ENCODE measurements at regions not wholly inside any gene's neighbourhood (a gene's known extent, or its start where the extent isn't known, plus 50 kb on each side); places are given as distances from the start of the nearest gene placed in this dataset.

DNA sequence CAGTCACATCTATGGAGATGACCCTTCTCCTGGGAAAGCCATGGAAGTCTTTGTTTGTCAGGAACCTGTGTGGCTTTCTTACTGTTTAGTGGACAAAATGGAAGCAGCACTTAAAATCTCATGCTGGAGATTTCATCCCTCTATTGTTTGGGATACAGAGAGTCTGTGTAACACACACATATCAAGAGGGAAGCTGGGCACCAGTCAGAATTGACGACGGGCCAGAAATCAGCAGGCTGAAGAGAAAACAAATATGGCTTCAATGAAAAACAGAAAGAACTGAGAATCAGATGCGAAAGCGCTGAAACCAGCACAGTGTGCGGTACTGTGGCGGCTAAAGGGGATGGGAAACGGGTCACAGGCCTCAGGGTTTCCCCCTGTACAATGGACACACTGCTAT, 72.2 kb upstream of the WASF3 start:
- DNase-seq: no peak
- no peaks in the 10 kb centered on the region for H3K9me3 ChIP-seq (ENCODE audit: control insufficient read depth, low read depth, low read length)
- H3K14ac ChIP-seq (ENCODE audit: insufficient read depth, low read length): no peak overlapping the region
- H3K18ac ChIP-seq (ENCODE audit: insufficient read length, low read depth, low read length): no peak overlapping the region
- no peak overlapping the region for H3K4ac ChIP-seq (ENCODE audit: low read depth, low read length)
- H3K23ac ChIP-seq (ENCODE audit: insufficient read length, low read depth, low read length): no peak overlapping the region
- H4K20me1 ChIP-seq (ENCODE audit: control insufficient read depth, insufficient read depth, insufficient read length): no peaks in the 10 kb centered on the region
- WGBS (ENCODE audit: extremely low coverage, insufficient read length, low lambda C conversion rate): no CpG with 5 or more reads among the region's 7 CpGs
- no peak overlapping the region for H2AFZ ChIP-seq (ENCODE audit: low read length)
- no peak overlapping the region for H3K27ac ChIP-seq (ENCODE audit: insufficient read length, low read depth, low read length)
- TF ChIP-seq CTCF (conservative IDR thresholded peaks at IDR 0.05): no peak
- Mint-ChIP-seq H3K4me1 (peaks cover 7 to 9% of the 10 kb centered on the region in 2 experiments; a peak in 3 of 4 replicates), H3K9me3 (no peaks in the 10 kb centered on the region), H3K36me3 (ENCODE audit: insufficient read depth in 1 of 3, low read depth in 3 of 3) (no peaks in the 10 kb centered on the region), H3K27me3 (ENCODE audit: low read depth) (peaks cover 2% of the 10 kb centered on the region; the same call in 1 of the 2 replicates), H3K27ac (no peak overlapping the region), H3K4me3 (no peak overlapping the region)
- H2BK5ac ChIP-seq (ENCODE audit: insufficient read length, low read length): no peak overlapping the region
- no peak overlapping the region for H2BK120ac ChIP-seq (ENCODE audit: low read depth, low read length, poor library complexity, severe bottlenecking)
- H3K27me3 ChIP-seq (ENCODE audit: insufficient read depth, low read length): no peaks in the 10 kb centered on the region
- H2BK20ac ChIP-seq (ENCODE audit: low read depth, low read length, poor library complexity, severe bottlenecking): no peak overlapping the region
- no peaks in the 10 kb centered on the region for H3K4me1 ChIP-seq (ENCODE audit: insufficient read depth, low read length)
- H2AK5ac ChIP-seq (ENCODE audit: insufficient read length, low read length): no peak overlapping the region
- no peak overlapping the region for H4K91ac ChIP-seq (ENCODE audit: insufficient read length, low read depth, low read length)
- no peak overlapping the region for H2BK12ac ChIP-seq (ENCODE audit: insufficient read length, low read depth, low read length)
- no peak overlapping the region for H3K4me2 ChIP-seq (ENCODE audit: insufficient read depth, insufficient read length, low read length)
- H3K79me1 ChIP-seq (ENCODE audit: insufficient read depth, low read depth, low read length, poor library complexity, severe bottlenecking): no peaks in the 10 kb centered on the region
- no peak overlapping the region for H2BK15ac ChIP-seq (ENCODE audit: low read depth, low read length)
- no peak overlapping the region for H3K9ac ChIP-seq (ENCODE audit: extremely low read depth, insufficient read length, low read length)
- no peak overlapping the region for H4K8ac ChIP-seq (replicated peaks; ENCODE audit: insufficient read length, low read depth, low read length)
- H4K5ac ChIP-seq (ENCODE audit: insufficient read length, low read depth, low read length): no peak overlapping the region
- H3K23me2 ChIP-seq (ENCODE audit: insufficient read length, low read depth, low read length, poor library complexity, severe bottlenecking): no peaks in the 10 kb centered on the region
- no peak overlapping the region for H3T11ph ChIP-seq (ENCODE audit: low read length)
- H3K79me2 ChIP-seq (ENCODE audit: insufficient read depth, low read length): no peaks in the 10 kb centered on the region
- H3K56ac ChIP-seq (ENCODE audit: insufficient read length, low read depth, low read length): no peak overlapping the region

Measured in H9 (cell line).